PC-9 (cell line): ENCODE measurements at regions not wholly inside any gene's neighbourhood (a gene's known extent, or its start where the extent isn't known, plus 50 kb on each side); places are given as distances from the start of the nearest gene placed in this dataset.
"Not testable (repeated sequence)": the region's sequence is repeated elsewhere in the genome, so short reads cannot be mapped to it uniquely, and the experiment has no call there.

Experiments used
- CTCF ChIP-seq: fragments of 200-600 bp; sonication (generic); conservative IDR thresholded peaks from 2 replicates; pipeline ENCODE4 v1.6.1; 2017; ENCODE audit warnings: mixed run types, antibody characterized with exemption, mild to moderate bottlenecking, moderate library complexity
- EZH2 ChIP-seq: fragments of 200-600 bp; sonication (generic); IDR thresholded peaks from 2 replicates; pipeline ENCODE4 v1.8.0; 2017; ENCODE audit warnings: antibody characterized with exemption, low read depth

DNA sequence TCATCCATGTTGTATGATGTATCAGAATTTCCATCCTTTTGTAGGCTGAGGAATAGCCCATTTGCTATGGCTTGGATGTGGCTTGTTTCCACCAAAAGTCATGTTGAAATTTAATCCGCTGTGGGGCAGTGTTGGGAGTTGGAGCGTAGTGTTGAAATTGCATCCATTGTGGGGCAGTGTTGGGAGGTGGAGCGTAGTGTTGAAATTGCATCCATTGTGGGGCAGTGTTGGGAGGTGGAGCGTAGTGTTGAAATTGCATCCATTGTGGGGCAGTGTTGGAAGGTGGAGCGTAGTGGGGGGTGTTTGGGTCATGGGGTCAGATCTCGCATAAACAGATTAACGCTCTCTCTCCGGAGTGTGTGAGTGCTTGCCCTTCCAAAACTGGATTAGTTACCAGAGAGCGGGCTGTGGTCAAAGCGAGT lies 53.9 kb upstream of the OTOS start:
- not testable (repeated sequence) for TF ChIP-seq EZH2, CTCF
